AG10803 (cell line): ENCODE measurements at regions not wholly inside any gene's neighbourhood (a gene's known extent, or its start where the extent isn't known, plus 50 kb on each side); places are given as distances from the start of the nearest gene placed in this dataset.

ENCODE experiments used
- DNase-seq: peaks from one replicate; pipeline ENCODE4 v3.0.0; 2010; ENCODE audit warnings: low read depth
- H3K4me3 ChIP-seq: 2 replicates; pipeline ENCODE4 v1.5.1; 2011; ENCODE audit warnings: mild to moderate bottlenecking, low read length, control low read depth
- TF ChIP-seq, protein P1 (sequence below): conservative IDR thresholded peaks from 2 replicates; pipeline ENCODE4 v1.5.1; 2011; ENCODE audit warnings: mild to moderate bottlenecking, low read length, control low read depth, inconsistent platforms

DNA sequence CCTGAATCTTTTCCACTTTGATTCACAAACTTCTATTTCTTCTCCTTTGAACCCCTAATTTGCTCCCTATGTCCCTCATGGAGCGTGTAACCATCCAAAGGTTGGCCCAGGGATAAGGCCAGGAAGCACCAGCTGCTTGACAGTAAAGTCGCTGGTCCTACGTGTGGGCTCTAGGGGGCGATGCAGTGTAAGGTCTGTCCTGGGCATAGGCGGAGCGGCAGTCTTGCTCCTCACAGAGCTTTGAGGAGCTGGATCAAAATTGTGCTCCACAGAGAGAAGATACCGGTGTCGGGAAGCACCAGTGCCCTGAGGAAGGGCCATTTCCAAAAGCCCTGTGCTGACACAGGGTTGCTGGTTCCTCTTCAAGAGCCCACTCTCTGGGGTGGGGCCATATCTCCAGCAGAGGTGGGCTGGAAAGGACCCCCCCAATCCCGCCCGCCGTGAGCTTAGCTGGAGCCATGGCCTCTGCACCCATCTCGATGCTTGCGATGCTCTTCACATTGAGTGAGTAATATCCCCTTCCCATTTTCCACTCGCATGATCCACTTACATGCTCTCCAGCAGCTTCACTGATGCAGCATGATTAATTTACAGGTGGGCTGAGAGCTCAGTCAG, 49.9 kb upstream of the OR4E1 start:
- no peak for DNase-seq
- H3K4me3 ChIP-seq: no peak overlapping the region
- TF ChIP-seq, protein P1, sequence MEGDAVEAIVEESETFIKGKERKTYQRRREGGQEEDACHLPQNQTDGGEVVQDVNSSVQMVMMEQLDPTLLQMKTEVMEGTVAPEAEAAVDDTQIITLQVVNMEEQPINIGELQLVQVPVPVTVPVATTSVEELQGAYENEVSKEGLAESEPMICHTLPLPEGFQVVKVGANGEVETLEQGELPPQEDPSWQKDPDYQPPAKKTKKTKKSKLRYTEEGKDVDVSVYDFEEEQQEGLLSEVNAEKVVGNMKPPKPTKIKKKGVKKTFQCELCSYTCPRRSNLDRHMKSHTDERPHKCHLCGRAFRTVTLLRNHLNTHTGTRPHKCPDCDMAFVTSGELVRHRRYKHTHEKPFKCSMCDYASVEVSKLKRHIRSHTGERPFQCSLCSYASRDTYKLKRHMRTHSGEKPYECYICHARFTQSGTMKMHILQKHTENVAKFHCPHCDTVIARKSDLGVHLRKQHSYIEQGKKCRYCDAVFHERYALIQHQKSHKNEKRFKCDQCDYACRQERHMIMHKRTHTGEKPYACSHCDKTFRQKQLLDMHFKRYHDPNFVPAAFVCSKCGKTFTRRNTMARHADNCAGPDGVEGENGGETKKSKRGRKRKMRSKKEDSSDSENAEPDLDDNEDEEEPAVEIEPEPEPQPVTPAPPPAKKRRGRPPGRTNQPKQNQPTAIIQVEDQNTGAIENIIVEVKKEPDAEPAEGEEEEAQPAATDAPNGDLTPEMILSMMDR: no peak
